ENCODE measurements at regions not wholly inside any gene's neighbourhood (a gene's known extent, or its start where the extent isn't known, plus 50 kb on each side); places are given as distances from the start of the nearest gene placed in this dataset.

- DNase-seq (ENCODE audit: low read depth) = no peak
- H3K4me3 ChIP-seq (ENCODE audit: low read depth, low read length) = no peak overlapping the region
- no peak for TF ChIP-seq CTCF (conservative IDR thresholded peaks at IDR 0.05; ENCODE audit: low read depth, low read length)
Measured at GRCh38 chrX:6885396-6885795, 262.1 kb upstream of the STS start.

GRCh38 chrX:6861456-6861855 lies 286.1 kb upstream of the STS start:
- DNase-seq (ENCODE audit: low read depth) = no peak
- H3K4me3 ChIP-seq (ENCODE audit: low read depth, low read length) = no peak overlapping the region
- no peak for TF ChIP-seq CTCF (conservative IDR thresholded peaks at IDR 0.05; ENCODE audit: low read depth, low read length)

GRCh38 chrX:6857749-6858148 lies 289.8 kb upstream of the STS start:
- no peak for TF ChIP-seq CTCF (conservative IDR thresholded peaks at IDR 0.05; ENCODE audit: low read depth, low read length)
- DNase-seq (ENCODE audit: low read depth) = no peak
- H3K4me3 ChIP-seq (ENCODE audit: low read depth, low read length) = no peak overlapping the region

DNA sequence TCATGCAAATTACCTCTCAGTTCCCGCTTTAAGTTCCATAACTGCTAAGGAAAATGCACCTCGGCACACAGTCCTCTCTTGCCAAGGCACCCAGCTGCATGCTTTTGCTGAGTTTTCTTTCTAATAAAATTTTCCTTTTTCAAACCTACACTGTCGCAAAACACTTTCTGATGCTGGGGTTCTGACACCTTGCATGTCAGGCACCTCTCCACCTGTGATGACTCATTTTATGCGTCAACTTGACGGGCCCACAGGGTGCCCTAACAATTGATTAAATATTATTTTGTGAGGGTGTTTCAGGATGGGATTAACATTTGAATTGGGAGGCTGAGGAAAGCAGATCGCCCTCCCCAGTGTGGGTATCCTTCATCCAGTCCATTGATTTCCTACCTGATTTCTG lies 291.0 kb upstream of the STS start:
- TF ChIP-seq CTCF (conservative IDR thresholded peaks at IDR 0.05; ENCODE audit: low read depth, low read length) = no peak
- H3K4me3 ChIP-seq (ENCODE audit: low read depth, low read length) = no peak overlapping the region
- no peak for DNase-seq (ENCODE audit: low read depth)

DNA sequence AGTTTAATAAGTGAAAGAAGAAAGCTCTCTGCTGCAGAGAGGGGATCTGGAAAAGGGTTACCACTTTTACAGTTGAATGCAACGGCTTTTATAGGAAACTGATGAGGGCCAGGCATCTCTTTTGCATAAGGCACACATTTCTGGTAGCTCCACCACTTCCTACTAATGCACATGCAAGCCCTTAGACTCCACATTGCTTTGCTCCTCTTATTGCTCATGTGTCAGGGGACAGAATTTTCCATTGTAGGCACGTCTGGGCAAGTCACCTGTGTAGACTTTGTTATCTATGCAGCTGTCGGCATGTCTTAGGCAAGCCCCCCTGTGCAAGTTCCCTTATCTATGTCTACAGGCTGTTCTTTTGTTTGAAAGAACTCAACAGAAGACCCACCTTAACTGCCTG lies 294.6 kb upstream of the STS start:
- DNase-seq (ENCODE audit: low read depth) = no peak
- TF ChIP-seq CTCF (conservative IDR thresholded peaks at IDR 0.05; ENCODE audit: low read depth, low read length) = no peak
- no peak overlapping the region for H3K4me3 ChIP-seq (ENCODE audit: low read depth, low read length)

DNA sequence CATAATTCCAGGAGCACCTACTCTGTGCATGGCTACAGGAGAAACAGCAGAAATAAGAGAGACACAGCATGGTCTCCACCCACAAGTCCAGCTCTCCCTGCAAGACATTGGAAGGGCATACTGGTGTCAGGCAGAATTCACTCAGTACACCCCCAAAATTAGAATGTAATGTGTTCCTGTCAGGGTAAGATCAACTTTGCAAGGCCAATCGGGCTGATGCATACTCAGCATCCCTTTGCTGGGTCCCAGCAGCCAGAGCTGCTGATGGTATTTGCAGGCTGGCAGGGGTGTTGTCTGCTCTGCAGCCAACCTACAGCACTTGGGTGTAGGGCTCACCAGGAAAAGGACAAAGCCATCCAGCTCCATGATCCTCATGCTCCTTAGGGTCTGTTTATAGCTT lies 295.4 kb upstream of the STS start:
- no peak for DNase-seq (ENCODE audit: low read depth)
- no peak for TF ChIP-seq CTCF (conservative IDR thresholded peaks at IDR 0.05; ENCODE audit: low read depth, low read length)
- no peak overlapping the region for H3K4me3 ChIP-seq (ENCODE audit: low read depth, low read length)

DNA sequence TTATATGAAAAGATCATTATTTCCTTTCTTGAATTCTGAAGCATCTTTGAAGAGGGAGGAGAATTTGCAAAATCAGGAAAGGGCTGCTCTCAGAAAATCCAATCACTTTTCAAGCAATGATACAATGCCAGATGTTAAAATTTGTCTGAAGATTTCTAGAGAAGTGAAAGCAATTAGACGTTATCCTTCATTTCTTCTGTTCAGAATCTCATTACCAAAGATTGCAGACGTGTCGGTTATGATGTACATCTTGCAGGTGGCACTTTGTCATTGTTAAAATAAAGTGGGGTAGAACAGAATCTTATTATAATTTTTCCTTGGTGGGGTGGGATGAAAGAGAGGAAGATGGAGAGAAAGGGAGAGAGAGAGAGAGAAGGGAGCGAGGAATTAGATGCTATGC lies 296.4 kb upstream of the STS start:
- TF ChIP-seq CTCF (conservative IDR thresholded peaks at IDR 0.05; ENCODE audit: low read depth, low read length) = no peak
- no peak overlapping the region for H3K4me3 ChIP-seq (ENCODE audit: low read depth, low read length)
- no peak for DNase-seq (ENCODE audit: low read depth)

Data from choroid plexus epithelial cell (primary cell).